WI38 (cell line): ENCODE measurements at regions not wholly inside any gene's neighbourhood (a gene's known extent, or its start where the extent isn't known, plus 50 kb on each side); places are given as distances from the start of the nearest gene placed in this dataset.

Experiments
- H3K4me3 ChIP-seq: 2 replicates; pipeline ENCODE4 v1.5.1; 2011; ENCODE audit warnings: low read depth, mild to moderate bottlenecking, control low read depth, low read length
- CTCF ChIP-seq: IDR thresholded peaks from 2 replicates; pipeline ENCODE4 v1.5.1; 2012; ENCODE audit warnings: low read depth, mild to moderate bottlenecking, control low read depth, low read length

- no peak for TF ChIP-seq CTCF
- no peak overlapping the region for H3K4me3 ChIP-seq
These were observed 918.3 kb downstream of the ARAP2 start for GRCh38 chr4:35325908-35326453.

GRCh38 chr4:35342833-35343232, 901.5 kb downstream of the ARAP2 start:
- TF ChIP-seq CTCF = no peak

GRCh38 chr4:35347276-35347675, 897.0 kb downstream of the ARAP2 start:
- no peak overlapping the region for H3K4me3 ChIP-seq
- no peak for TF ChIP-seq CTCF

More at GRCh38 chr4:35342833-35343232, 901.5 kb downstream of the ARAP2 start:
- no peak overlapping the region for H3K4me3 ChIP-seq

- no peak overlapping the region for H3K4me3 ChIP-seq
- TF ChIP-seq CTCF = no peak
These were observed 886.2 kb downstream of the ARAP2 start for GRCh38 chr4:35358001-35358584.

GRCh38 chr4:35364321-35364870, 879.9 kb downstream of the ARAP2 start:
- no peak overlapping the region for H3K4me3 ChIP-seq
- no peak for TF ChIP-seq CTCF

- no peak overlapping the region for H3K4me3 ChIP-seq
- TF ChIP-seq CTCF = no peak
These were observed 879.1 kb downstream of the ARAP2 start for GRCh38 chr4:35365186-35365585.

- TF ChIP-seq CTCF = no peak
- no peak overlapping the region for H3K4me3 ChIP-seq
These were observed 844.4 kb downstream of the ARAP2 start for GRCh38 chr4:35399912-35400311.
